ENCODE measurements at regions not wholly inside any gene's neighbourhood (a gene's known extent, or its start where the extent isn't known, plus 50 kb on each side); places are given as distances from the start of the nearest gene placed in this dataset.
"Not testable (repeated sequence)": the region's sequence is repeated elsewhere in the genome, so short reads cannot be mapped to it uniquely, and the experiment has no call there.

- DNase-seq, result no peak
- Histone ChIP-seq H3K27ac (no peak overlapping the region), H3K36me3 (no peaks in the 10 kb centered on the region), H3K9me3 (ENCODE audit: severe bottlenecking) (peaks cover 2% of the 10 kb centered on the region), H3K4me3 (ENCODE audit: low read depth, low read length) (no peak overlapping the region), H3K27me3 (ENCODE audit: insufficient read depth, low read depth, severe bottlenecking) (no peaks in the 10 kb centered on the region)
- no peak for TF ChIP-seq CTCF (IDR thresholded peaks at IDR 0.05; ENCODE audit: low read depth, low read length)
Observed at GRCh38 chr1:199834711-199835110, 192.8 kb upstream of the NR5A2 start.

DNA sequence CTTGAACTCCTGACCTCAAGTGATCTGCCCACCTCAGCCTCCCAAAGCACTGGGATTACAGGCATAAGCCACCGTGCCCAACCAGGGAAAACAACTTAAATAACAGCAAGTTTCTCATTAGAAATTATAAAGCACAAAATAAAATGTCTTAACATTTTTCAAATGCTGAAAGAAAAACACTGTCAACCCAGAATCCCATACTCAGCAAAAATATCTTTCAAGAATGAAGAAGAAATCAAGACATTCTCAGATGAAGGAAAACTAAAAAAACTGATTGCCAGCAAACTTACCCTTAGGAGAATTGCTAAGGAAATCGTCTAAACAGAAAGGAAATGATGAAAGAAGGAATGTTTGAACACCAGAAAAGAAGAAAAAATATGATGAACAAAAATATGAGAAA lies 191.1 kb upstream of the NR5A2 start:
- no peaks in the 10 kb centered on the region for H3K27me3 ChIP-seq (ENCODE audit: insufficient read depth, low read depth, severe bottlenecking)
- H3K36me3 ChIP-seq, result no peaks in the 10 kb centered on the region
- H3K27ac ChIP-seq, result no peak overlapping the region
- no peak for DNase-seq
- peaks cover 2% of the 10 kb centered on the region for H3K9me3 ChIP-seq (ENCODE audit: severe bottlenecking)
- TF ChIP-seq CTCF (IDR thresholded peaks at IDR 0.05; ENCODE audit: low read depth, low read length), result no peak
- no peak overlapping the region for H3K4me3 ChIP-seq (ENCODE audit: low read depth, low read length)

- no peak for TF ChIP-seq CTCF (IDR thresholded peaks at IDR 0.05; ENCODE audit: low read depth, low read length)
- H3K27ac ChIP-seq, result no peak overlapping the region
- no peak overlapping the region for H3K4me3 ChIP-seq (ENCODE audit: low read depth, low read length)
- DNase-seq, result no peak
- H3K36me3 ChIP-seq, result no peaks in the 10 kb centered on the region
- H3K27me3 ChIP-seq (ENCODE audit: insufficient read depth, low read depth, severe bottlenecking), result no peaks in the 10 kb centered on the region
- peaks cover 2% of the 10 kb centered on the region for H3K9me3 ChIP-seq (ENCODE audit: severe bottlenecking)
Observed at GRCh38 chr1:199837321-199837720, 190.2 kb upstream of the NR5A2 start.

GRCh38 chr1:199839608-199840007 lies 187.9 kb upstream of the NR5A2 start:
- H3K4me3 ChIP-seq (ENCODE audit: low read depth, low read length); H3K36me3 ChIP-seq; DNase-seq; H3K27me3 ChIP-seq (ENCODE audit: insufficient read depth, low read depth, severe bottlenecking); H3K27ac ChIP-seq; H3K9me3 ChIP-seq (ENCODE audit: severe bottlenecking): not testable (repeated sequence)

DNA sequence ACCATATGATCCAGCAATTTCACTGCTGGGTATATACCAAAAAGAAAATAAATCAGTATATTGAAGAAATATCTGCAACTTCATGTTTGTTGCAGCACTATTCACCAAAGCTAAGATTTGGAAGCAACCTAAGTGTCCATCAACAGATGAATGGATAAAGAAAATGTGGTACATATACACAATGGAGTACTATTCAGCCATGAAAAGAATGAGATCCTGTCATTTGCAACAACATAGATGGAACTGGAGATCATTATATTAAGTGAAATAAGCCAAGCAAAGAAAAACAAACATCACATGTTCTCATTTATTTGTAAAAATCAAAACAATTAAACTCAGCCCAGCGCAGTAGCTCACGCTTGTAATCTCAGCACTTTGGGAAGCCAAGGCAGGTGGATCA lies 184.4 kb upstream of the NR5A2 start:
- not testable (repeated sequence) for H3K4me3 ChIP-seq (ENCODE audit: low read depth, low read length); H3K27ac ChIP-seq; H3K9me3 ChIP-seq (ENCODE audit: severe bottlenecking); DNase-seq; H3K36me3 ChIP-seq; H3K27me3 ChIP-seq (ENCODE audit: insufficient read depth, low read depth, severe bottlenecking)

DNA sequence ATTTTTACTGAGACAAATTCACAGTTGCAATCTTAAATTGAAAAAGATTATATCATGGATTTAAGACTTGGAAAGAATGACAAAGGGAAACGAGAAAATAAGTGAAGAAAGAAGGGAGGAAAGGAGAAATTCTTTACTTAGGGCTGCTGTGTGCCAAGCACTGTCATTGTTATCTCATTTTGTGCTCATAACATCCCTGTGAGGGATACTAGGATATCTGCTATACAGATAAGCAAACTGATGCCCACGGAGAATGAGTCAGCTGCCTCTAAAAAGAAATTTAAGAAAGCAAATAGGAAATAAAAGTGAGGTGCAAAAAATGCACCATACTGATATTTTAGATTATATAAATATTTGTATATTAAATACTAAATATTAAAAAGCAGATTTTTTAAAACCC lies 183.6 kb upstream of the NR5A2 start:
- H3K4me3 ChIP-seq (ENCODE audit: low read depth, low read length), result no peak overlapping the region
- no peaks in the 10 kb centered on the region for H3K36me3 ChIP-seq
- no peak for DNase-seq
- TF ChIP-seq CTCF (IDR thresholded peaks at IDR 0.05; ENCODE audit: low read depth, low read length), result no peak
- H3K9me3 ChIP-seq (ENCODE audit: severe bottlenecking), result peaks cover 1% of the 10 kb centered on the region
- no peaks in the 10 kb centered on the region for H3K27me3 ChIP-seq (ENCODE audit: insufficient read depth, low read depth, severe bottlenecking)
- H3K27ac ChIP-seq, result no peak overlapping the region

DNA sequence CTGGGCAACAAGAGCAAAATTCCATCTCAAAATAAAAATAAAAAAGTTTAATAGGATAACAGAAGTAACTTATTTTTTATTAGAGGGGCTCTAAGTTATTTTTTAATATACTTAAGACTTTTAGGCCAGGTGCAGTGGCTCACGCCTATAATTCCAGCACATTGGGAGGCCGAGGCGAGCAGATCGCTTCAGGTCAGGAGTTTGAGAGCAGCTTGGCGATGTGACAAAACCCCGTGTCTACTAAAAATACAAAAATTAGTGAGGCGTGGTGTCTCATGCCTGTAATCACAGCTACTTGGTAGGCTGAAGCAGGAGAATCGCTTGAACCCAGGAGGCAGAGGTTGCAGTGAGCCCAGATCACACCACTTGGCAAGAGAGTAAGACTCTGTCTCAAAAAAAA lies 180.5 kb upstream of the NR5A2 start:
- no peak for TF ChIP-seq CTCF (IDR thresholded peaks at IDR 0.05; ENCODE audit: low read depth, low read length)
- H3K36me3 ChIP-seq, result no peaks in the 10 kb centered on the region

More for the DNA sequence above, 180.5 kb upstream of the NR5A2 start:
- no peak overlapping the region for H3K27ac ChIP-seq
- H3K27me3 ChIP-seq (ENCODE audit: insufficient read depth, low read depth, severe bottlenecking), result no peaks in the 10 kb centered on the region
- H3K4me3 ChIP-seq (ENCODE audit: low read depth, low read length), result no peak overlapping the region
- H3K9me3 ChIP-seq (ENCODE audit: severe bottlenecking), result no peaks in the 10 kb centered on the region
- DNase-seq, result no peak
